NCI-H2227 (cell line): ENCODE measurements at regions not wholly inside any gene's neighbourhood (a gene's known extent, or its start where the extent isn't known, plus 50 kb on each side); places are given as distances from the start of the nearest gene placed in this dataset.
"Not testable (repeated sequence)": the region's sequence is repeated elsewhere in the genome, so short reads cannot be mapped to it uniquely, and the experiment has no call there.

ENCODE experiments used
- DNase-seq: peaks from one replicate; lab custom pipeline; 2025; ENCODE audit not compliant: unreplicated experiment; lab: John Stamatoyannopoulos, UW

DNA sequence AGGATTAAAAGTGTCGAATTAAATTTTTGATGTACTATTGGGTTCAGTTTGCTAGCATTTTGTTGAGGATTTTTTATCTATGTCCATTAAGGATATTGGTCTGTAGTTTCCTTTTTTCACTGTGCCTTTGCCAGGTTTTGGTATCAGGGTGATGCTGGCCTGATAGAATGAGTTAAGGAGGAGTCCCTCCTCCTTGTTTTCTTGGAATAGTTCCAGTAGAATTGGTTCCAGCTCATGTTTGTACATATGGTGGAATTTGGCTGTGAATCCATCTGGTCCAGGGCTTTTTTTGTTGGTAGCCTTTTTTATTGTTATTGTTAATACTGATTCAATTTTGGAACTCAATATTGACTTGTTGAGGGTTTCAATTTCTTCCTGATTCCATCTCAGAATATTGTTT is 141.8 kb downstream of the SIM1 start:
- no peak for DNase-seq

DNA sequence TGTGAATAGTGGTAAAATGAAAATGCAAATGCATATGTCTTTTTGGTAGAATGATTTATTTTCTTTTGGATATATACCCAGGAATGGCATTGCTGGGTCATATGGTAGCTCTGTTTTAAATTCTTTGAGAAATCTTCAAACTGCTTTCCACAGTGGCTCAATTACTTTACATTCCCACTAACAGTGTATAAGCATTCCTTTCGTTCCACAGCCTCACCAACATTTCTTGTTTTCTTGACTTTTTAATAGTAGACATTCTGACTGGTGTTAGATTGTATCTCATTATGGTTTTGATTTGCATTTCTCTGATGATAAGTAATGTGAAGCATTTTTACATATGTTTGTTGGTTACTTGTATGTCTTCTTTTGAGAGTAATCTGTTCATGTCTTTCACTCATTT is 144.0 kb downstream of the SIM1 start:
- no peak for DNase-seq

DNA sequence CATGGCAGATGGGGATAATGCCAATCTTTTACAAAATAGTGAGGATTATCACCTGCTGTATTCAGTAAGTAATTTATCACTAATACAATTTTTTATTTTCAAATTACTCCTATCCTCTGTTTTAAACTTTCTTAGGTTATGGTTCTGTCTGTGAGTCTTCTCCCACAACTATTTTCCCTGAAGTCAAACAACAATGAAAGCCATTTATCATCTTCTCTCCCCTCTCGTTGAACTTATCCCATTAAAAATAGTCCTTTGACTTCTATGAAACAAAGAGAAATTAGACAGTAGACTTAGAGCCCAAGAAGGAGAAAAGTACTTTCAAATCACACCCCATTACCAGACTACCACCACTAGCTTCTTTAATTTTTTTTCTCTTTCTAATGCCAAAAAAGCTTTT is 147.7 kb downstream of the SIM1 start:
- no peak for DNase-seq

DNA sequence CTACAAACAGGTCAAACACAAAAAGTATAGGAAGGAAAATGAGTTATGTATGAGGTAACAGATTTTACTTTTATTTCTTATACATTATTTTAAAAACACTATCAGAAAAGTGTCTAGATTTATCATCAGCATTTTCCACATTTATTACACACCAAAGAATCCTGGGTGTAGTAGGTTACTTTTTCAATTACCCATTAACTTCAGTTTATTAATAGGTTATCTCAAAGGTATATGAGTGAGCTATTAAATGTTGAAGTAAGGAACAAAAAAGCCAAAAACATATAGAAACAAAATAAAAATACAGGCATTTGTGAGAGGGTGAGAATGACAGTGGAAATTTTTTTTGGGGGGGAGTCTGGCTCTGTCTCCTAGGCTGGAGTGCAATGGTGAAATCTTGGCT is 150.5 kb downstream of the SIM1 start:
- DNase-seq, result no peak

DNA sequence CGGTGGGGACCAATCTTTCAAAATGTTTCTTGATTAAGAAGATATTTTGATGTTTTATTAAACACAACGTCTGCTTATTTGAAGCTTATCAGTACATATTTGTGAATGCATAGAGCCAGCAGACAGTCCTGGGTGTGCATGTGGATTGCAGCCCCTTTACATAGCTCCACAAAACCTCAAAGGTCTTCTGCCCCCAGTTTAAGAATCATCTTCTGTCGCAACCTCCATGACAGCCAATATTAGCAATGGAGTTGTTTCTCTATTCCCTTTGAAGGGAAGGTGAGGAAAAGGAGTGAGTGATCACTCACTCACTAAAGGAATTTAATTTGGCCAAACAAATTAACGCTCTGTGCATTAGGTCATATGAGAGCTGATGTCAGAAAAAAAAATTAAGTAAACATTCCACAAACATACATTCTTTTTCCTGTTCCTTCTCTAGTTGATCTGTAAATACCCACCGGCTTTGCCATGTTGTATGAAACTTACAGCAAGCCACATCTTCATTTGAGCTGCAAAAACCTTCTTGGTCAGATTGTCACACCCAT is 152.9 kb downstream of the SIM1 start:
- DNase-seq, result no peak

DNA sequence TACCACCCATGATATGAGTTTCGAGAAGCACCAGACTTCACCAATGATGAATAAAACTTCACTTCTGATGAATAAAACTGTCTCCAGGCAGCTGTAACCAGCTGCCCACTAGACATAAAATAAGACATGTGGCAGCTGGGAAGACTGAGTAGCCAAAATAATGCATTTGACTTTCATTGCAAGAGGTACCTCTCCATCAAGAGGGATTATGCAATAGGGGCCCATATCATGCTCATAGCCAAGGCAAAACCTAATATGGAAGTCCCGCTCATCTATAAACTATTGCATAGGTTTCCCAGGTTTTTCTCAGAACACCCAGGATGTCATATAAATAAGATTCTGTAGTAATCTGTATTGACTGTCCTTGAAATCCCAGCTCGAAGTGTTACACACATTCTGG is 155.5 kb downstream of the SIM1 start:
- DNase-seq, result no peak

DNA sequence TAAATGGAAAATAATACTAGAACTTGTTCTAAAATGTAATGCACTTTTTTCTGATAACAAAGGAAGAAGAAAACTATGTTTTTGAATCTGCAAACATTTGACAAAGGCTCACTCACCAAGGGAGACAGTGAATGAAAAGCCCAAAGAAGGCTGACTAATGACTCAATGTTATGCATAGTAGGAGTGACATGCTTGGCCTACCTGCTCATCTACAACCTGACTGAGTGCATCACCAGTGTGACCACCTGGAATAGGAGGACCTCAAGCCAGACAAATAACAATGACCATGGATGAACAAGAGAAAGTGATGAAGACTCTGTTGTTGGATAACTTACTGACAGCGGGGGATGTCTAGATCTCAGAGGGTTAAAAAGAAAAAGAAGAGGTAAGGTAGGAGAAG is 157.2 kb downstream of the SIM1 start:
- DNase-seq, result no peak

DNA sequence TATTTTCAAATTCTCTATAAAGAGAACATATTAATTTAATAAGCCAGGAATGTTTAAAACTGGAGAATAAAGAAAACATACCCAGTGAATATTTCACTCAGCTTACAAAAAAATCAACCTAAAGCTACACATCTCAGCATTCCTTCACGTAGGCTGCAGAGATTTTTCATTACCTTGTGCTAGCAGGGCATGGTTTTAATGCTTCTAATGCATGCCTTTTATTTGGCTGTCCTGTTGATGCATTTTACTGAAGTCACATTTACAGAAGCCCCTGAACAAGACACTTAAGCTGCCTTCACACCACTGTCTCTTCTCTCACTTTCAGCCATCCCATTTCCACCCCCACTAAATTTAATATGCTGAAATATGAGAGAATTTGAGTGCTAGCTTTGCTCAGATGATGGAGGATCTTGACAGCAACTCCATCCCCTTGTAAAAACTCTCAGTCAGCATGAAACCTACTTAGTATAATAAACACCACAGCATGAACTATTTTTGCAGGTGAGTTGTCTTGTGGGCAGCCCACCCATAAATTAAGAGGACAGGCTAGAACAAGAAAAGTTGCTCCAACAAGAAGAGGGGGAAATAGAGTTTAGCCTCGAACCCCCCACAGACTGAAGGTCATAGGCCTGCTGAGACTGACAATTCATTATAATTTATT is 159.4 kb downstream of the SIM1 start:
- no peak for DNase-seq

DNA sequence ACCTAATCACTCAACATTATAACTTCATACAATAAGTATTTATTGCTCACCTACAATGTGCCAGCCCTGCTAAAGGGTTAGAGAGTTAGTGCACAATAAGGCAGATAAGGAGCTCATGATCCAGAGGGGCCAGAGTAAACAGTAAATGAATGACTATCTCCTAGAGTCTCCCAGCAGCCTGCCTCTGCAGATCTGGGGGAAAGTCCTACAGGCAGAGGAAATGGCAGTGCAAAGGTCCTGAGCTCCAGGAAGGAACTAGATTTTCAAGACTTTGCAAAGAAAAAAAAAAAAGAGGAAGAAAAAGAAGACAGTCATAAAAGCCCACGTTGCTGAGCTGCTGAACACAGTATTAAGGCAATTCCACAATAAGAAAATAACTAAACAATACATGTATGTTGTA is 160.1 kb downstream of the SIM1 start:
- no peak for DNase-seq

DNA sequence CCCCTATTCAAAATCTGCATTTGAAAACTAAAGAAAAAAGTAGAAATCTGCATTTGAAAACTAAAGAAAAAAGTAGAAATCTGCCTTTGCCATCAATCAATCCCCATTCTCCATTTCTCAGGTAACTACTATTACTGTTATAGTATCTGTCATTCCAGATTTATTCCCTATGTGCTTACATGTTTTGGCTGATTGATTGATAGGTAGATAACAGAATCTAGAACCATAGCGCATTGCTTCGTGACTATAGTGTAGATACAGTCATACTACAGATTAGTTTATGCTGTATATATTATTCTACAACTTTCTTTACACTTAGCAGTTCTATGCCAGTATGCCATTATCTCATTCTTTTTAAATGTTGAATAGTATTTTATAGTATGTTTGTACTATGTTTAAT is 163.0 kb downstream of the SIM1 start:
- no peak for DNase-seq

DNA sequence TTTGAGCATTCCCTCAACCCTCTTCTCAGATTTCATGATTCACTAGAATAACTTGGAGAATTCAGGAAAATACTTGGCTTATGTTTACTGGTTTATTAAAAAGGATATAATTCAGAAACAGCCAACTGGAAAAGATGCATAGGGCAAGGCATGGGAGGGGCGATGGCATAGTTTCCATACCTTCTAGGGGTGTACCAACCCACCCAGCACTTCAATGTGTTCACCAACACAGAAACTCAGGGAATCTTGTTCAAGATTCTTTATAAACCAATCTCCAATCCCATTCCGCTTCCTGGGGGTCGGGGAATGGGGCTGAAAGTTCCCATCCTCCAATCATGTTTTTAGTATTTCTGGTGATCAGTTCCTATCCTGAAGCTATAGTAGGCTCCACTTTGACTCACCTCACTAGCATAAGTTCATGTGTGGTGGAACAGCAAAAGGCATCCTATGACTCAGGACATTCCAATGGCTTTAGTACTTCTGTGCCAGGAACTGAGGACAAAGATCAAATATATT is 164.4 kb downstream of the SIM1 start:
- no peak for DNase-seq

DNA sequence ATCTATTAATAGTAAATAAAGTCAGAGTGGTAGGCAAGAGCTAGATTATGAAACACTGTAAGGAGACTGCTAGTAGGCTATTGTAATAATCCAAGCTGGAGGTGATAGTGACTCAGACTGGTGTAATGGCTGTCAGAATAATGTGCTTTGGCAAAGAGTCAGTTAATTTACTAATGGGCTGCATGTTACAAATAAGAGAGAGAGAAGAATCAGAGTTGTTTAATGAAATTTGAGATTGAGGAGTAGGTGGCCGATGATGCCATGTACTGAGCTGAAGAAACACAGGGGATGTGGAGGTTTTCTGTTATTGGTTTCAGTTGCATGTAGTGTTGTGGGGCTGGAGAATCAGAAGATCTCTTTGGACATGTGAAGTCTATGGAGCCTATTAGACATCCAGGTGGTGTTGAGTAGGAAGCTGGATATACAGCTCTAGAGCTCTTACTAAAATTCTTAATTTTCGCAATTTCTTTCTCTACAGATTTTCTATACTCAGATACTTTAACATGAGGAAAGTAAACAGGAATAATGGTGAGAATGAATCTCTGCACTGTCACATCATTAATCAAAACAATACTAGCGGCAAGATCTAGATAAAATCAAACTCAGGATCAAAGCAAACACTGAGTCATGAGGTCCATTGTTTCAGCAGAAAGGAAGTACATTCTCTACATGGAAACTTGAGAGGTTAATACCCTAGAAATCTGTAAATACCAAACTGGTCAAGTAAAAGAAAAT is 167.7 kb downstream of the SIM1 start:
- DNase-seq, result no peak

DNA sequence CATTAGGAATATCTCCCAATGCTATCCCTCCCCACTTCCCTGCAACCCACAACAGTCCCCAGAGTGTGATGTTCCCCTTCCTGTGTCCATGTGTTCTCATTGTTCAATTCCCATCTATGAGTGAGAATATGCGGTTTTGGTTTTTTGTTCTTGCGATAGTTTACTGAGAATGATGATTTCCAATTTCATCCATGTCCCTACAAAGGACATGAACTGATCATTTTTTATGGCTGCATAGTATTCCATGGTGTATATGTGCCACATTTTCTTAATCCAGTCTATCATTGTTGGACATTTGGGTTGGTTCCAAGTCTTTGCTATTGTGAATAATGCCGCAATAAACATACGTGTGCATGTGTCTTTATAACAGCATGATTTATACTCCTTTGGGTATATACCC is 169.5 kb downstream of the SIM1 start:
- not testable (repeated sequence) for DNase-seq

DNA sequence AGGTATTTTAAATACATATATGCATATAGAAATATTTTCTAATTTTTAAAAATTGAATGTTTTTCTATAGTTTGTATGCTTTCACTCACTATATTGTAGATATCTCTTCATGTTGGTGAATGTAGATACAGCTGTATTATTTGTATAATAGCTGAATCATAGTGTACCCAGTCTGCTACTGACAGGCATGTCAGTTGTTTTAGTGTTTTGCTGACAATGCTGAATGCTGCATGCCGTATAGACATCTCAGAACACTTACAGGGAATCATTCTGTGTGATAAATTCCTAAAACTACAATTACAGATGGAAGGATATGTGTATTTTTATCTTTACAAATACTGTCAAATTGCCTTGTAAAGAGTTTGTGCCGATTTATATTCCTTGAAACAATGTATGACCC is 175.4 kb downstream of the SIM1 start:
- no peak for DNase-seq

DNA sequence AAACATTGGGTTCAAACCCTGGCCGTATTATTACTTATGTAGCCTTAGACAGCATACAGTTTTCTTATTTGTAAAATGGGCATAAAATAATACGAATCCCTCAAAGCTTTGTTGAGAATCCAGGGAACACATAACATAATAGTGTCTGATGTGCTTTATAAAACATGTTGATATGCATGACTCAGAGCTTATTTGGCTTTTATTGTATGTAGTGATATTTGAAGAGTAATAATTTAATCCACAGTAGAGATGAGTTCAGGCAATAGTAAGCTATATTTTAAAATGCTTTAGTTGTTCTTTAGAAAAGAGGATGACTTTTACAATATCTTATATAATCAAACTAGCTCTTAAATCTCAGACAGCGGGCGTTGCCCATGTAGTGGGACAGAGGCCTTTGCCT is 176.4 kb downstream of the SIM1 start:
- DNase-seq, result no peak

DNA sequence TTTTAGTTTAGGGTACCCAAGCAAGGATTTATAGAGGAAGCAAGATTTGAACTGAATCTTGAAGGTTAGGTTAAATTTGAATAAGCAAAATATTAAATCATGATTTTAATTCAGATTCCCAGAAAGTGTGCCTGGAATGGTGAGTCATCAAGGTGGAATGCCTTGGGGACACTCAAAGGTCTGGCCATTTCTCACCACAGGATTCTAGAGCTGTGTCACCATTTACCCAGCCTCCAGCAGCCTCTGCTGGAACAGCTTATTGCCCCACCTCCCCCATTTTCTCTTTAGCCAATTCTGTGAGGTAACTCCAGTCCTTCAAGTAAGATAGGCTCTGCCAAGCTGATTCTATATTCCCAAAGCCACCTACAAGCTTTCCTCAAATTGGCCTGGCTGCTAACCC is 181.4 kb downstream of the SIM1 start:
- no peak for DNase-seq

DNA sequence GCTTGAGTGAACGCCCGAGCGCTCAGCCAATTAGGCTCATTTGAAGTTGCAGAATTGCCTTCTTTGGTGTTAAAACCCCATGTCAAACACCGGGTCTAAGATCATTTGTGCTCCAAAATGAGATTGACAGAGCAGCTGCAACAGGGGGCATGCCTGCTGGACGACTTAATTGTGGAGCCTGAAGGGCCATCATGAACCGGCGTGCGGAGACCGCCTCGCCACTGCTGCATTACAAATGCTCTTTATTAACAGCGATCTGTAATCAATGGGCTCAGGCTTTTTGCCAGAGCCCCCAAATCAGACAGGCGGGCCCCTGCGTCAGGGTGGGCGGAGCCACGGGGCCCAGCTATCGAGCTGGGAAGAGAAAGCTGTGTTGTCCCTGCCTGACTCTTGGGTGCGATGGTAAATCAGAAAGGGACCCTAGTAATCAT is 183.2 kb downstream of the SIM1 start:
- peak; percentile 57 for DNase-seq

DNA sequence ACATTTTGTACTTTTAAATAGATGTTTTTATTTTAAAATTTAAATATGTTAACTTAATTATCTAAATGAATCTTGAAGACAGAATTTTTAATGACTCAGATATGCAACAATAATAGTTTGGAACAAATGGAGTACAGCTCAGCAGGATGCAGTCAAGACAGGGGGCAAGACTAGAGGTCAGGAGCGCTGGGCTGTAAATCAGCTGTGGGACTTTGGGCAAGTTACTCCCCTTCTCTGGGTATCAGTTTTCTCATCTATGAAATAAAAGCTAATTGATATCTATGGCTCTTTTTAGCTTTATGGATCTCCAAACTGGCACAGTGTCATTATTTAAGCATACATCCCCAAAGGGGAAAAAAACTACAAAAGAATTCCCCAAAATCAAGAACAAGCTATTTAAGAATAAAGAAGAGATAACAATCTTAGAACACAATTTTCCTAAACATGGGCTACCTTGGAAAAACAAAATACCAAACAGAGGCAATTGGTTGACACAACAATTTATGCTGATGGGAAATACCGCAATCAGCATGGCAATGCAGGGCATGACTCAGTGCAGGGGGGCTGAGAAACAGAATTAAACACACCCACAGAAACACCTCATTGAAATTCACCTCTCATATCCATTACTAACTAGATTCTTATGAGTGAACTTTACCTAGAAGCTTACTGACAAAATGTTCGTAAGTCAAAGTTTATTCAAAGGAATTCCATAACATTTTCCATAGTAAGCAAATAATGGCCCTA is 188.2 kb downstream of the SIM1 start:
- no peak for DNase-seq

DNA sequence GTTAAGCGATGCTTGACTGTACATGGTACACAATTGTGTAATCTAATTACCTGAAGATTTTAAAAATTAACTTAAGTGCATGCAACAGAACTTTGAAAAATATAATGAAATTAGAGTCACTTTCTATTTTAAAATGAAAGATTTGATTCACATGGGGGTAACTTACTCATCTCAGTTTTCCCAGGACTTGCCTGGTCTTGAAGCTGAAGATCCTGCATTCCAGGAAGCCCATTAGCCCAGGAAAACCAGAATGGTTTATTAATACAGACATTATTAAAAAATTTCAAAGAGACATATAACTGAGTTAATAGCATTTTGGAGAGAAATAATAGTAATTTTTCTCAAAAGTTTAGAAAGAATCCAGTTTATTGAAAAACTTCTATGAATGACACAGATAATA is 190.6 kb downstream of the SIM1 start:
- no peak for DNase-seq

DNA sequence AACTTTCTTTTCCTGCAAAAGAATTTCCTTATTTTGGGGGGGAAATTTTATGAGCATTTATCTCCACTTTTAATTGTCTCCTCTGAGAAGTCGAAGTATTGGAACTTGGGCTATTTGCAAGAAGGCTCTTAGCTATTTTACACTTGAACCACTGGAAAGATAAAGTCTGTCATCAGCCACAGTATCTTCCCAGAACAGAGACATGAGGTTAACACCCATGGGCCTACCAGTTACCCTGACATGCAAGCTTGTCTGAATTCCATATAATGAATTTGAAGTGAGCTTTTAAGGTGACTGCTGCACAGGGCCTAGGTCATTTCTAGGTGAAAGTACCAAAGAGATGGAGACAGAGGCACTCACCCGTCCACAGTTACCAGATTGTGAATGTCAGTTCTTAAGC is 193.1 kb downstream of the SIM1 start:
- no peak for DNase-seq

DNA sequence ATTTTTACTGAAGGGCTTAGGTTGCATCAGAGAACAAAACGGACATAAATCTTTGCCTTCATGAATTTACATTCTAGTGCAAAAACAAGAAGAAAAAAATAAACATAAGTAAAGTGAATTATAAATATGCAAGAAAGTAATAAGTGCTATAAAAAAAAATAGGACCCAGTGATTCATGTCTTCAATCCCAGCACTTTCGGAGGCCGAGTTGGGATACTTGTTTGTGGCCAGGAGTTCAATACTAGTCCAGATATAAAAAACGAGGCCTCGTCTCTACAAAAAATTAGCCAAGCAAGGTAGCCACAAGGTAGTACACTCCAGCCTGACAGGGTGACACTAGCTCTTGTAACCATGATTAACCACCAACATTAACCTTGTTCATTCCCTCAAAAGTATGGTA is 193.5 kb downstream of the SIM1 start:
- DNase-seq, result no peak

DNA sequence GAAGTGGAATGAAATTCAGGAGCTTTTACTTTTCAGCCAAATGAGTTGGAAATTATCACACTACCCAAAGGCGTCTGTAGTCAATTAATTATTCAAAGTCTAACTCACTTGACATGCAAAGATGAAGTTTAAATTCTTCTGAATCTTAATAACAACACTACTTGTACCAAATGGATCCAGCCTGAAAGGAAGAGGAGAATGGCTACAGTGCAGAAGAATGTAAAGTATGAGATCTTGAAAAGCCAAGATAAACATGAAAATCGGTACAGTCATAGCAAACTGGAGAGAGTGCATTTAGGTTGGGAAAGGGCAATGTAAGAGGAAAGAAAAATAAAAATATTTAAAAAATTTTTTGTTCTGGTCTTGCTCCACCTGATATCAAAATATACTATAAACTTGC is 195.5 kb downstream of the SIM1 start:
- DNase-seq, result no peak
